ENCODE measurements at regions not wholly inside any gene's neighbourhood (a gene's known extent, or its start where the extent isn't known, plus 50 kb on each side); places are given as distances from the start of the nearest gene placed in this dataset.

- no peaks in the 10 kb centered on the region for H3K4me1 ChIP-seq (ENCODE audit: insufficient read depth, low read length)
Observed at GRCh38 chr5:117504305-117504704, 929.7 kb upstream of the SEMA6A start.

GRCh38 chr5:117497601-117498000 is 923.0 kb upstream of the SEMA6A start:
- Histone ChIP-seq H3K36me3 (ENCODE audit: insufficient read depth, low read length) (no peaks in the 10 kb centered on the region), H3K9ac (ENCODE audit: low read depth, low read length) (no peak overlapping the region)

More at GRCh38 chr5:117504305-117504704, 929.7 kb upstream of the SEMA6A start:
- Histone ChIP-seq H3K9me3 (ENCODE audit: control insufficient read depth, insufficient read depth, low read length) (no peaks in the 10 kb centered on the region), H3K9ac (ENCODE audit: low read depth, low read length) (no peak overlapping the region), H3K36me3 (ENCODE audit: insufficient read depth, low read length) (no peaks in the 10 kb centered on the region)

GRCh38 chr5:117496801-117497200 is 922.2 kb upstream of the SEMA6A start:
- Histone ChIP-seq H3K9me3 (ENCODE audit: control insufficient read depth, insufficient read depth, low read length) (no peaks in the 10 kb centered on the region), H3K9ac (ENCODE audit: low read depth, low read length) (no peak overlapping the region), H3K4me1 (ENCODE audit: insufficient read depth, low read length) (0 out of 2 replicates have a peak, but pooled peaks cover 3% of the 10 kb centered on the region), H3K36me3 (ENCODE audit: insufficient read depth, low read length) (no peaks in the 10 kb centered on the region)

More at GRCh38 chr5:117497601-117498000, 923.0 kb upstream of the SEMA6A start:
- Histone ChIP-seq H3K9me3 (ENCODE audit: control insufficient read depth, insufficient read depth, low read length) (no peaks in the 10 kb centered on the region), H3K4me1 (ENCODE audit: insufficient read depth, low read length) (0 out of 2 replicates have a peak, but pooled peaks cover 3% of the 10 kb centered on the region)

- H3K4me1 ChIP-seq (ENCODE audit: insufficient read depth, low read length), result 0 out of 2 replicates have a peak, but pooled peaks cover 3% of the 10 kb centered on the region
- H3K36me3 ChIP-seq (ENCODE audit: insufficient read depth, low read length), result no peaks in the 10 kb centered on the region
- H3K9me3 ChIP-seq (ENCODE audit: control insufficient read depth, insufficient read depth, low read length), result no peaks in the 10 kb centered on the region
- H3K9ac ChIP-seq (ENCODE audit: low read depth, low read length), result no peak overlapping the region
Observed at GRCh38 chr5:117494188-117494587, 919.6 kb upstream of the SEMA6A start.

GRCh38 chr5:117488976-117489500 is 914.4 kb upstream of the SEMA6A start:
- Histone ChIP-seq H3K9me3 (ENCODE audit: control insufficient read depth, insufficient read depth, low read length) (no peaks in the 10 kb centered on the region), H3K9ac (ENCODE audit: low read depth, low read length) (no peak overlapping the region), H3K4me1 (ENCODE audit: insufficient read depth, low read length) (0 out of 2 replicates have a peak, but pooled peaks cover under 1% of the 10 kb centered on the region), H3K36me3 (ENCODE audit: insufficient read depth, low read length) (no peaks in the 10 kb centered on the region)

GRCh38 chr5:117487556-117487955 is 912.9 kb upstream of the SEMA6A start:
- H3K36me3 ChIP-seq (ENCODE audit: insufficient read depth, low read length), result no peaks in the 10 kb centered on the region
- H3K4me1 ChIP-seq (ENCODE audit: insufficient read depth, low read length), result no peaks in the 10 kb centered on the region
- no peak overlapping the region for H3K9ac ChIP-seq (ENCODE audit: low read depth, low read length)
- no peaks in the 10 kb centered on the region for H3K9me3 ChIP-seq (ENCODE audit: control insufficient read depth, insufficient read depth, low read length)

- H3K36me3 ChIP-seq (ENCODE audit: insufficient read depth, low read length), result no peaks in the 10 kb centered on the region
- no peaks in the 10 kb centered on the region for H3K9me3 ChIP-seq (ENCODE audit: control insufficient read depth, insufficient read depth, low read length)
- H3K9ac ChIP-seq (ENCODE audit: low read depth, low read length), result no peak overlapping the region
- H3K4me1 ChIP-seq (ENCODE audit: insufficient read depth, low read length), result no peaks in the 10 kb centered on the region
Observed at GRCh38 chr5:117486879-117487391, 912.3 kb upstream of the SEMA6A start.

- Histone ChIP-seq H3K36me3 (ENCODE audit: insufficient read depth, low read length) (no peaks in the 10 kb centered on the region), H3K9ac (ENCODE audit: low read depth, low read length) (no peak overlapping the region), H3K4me1 (ENCODE audit: insufficient read depth, low read length) (no peaks in the 10 kb centered on the region), H3K9me3 (ENCODE audit: control insufficient read depth, insufficient read depth, low read length) (no peaks in the 10 kb centered on the region)
Observed at GRCh38 chr5:117486261-117486660, 911.6 kb upstream of the SEMA6A start.

- Histone ChIP-seq H3K9ac (ENCODE audit: low read depth, low read length) (no peak overlapping the region), H3K36me3 (ENCODE audit: insufficient read depth, low read length) (no peaks in the 10 kb centered on the region), H3K9me3 (ENCODE audit: control insufficient read depth, insufficient read depth, low read length) (no peaks in the 10 kb centered on the region; the same call in 1 of the 2 replicates), H3K4me1 (ENCODE audit: insufficient read depth, low read length) (no peaks in the 10 kb centered on the region)
Observed at GRCh38 chr5:117475919-117476318, 901.3 kb upstream of the SEMA6A start.

- Histone ChIP-seq H3K36me3 (ENCODE audit: insufficient read depth, low read length) (no peaks in the 10 kb centered on the region), H3K9ac (ENCODE audit: low read depth, low read length) (no peak overlapping the region), H3K9me3 (ENCODE audit: control insufficient read depth, insufficient read depth, low read length) (no peaks in the 10 kb centered on the region; the same call in 1 of the 2 replicates), H3K4me1 (ENCODE audit: insufficient read depth, low read length) (no peaks in the 10 kb centered on the region)
Observed at GRCh38 chr5:117473165-117473564, 898.5 kb upstream of the SEMA6A start.

- H3K36me3 ChIP-seq (ENCODE audit: insufficient read depth, low read length), result no peaks in the 10 kb centered on the region
- H3K4me1 ChIP-seq (ENCODE audit: insufficient read depth, low read length), result no peaks in the 10 kb centered on the region
- H3K9ac ChIP-seq (ENCODE audit: low read depth, low read length), result no peak overlapping the region
- H3K9me3 ChIP-seq (ENCODE audit: control insufficient read depth, insufficient read depth, low read length), result no peaks in the 10 kb centered on the region
Observed at GRCh38 chr5:117463881-117464570, 889.4 kb upstream of the SEMA6A start.

- H3K9ac ChIP-seq (ENCODE audit: low read depth, low read length), result no peak overlapping the region
- no peaks in the 10 kb centered on the region for H3K36me3 ChIP-seq (ENCODE audit: insufficient read depth, low read length)
- H3K4me1 ChIP-seq (ENCODE audit: insufficient read depth, low read length), result no peaks in the 10 kb centered on the region
Observed at GRCh38 chr5:117461966-117462365, 887.3 kb upstream of the SEMA6A start.

GRCh38 chr5:117461403-117461802 is 886.8 kb upstream of the SEMA6A start:
- Histone ChIP-seq H3K9ac (ENCODE audit: low read depth, low read length) (no peak overlapping the region), H3K4me1 (ENCODE audit: insufficient read depth, low read length) (no peaks in the 10 kb centered on the region), H3K36me3 (ENCODE audit: insufficient read depth, low read length) (no peaks in the 10 kb centered on the region), H3K9me3 (ENCODE audit: control insufficient read depth, insufficient read depth, low read length) (no peaks in the 10 kb centered on the region)

More at GRCh38 chr5:117461966-117462365, 887.3 kb upstream of the SEMA6A start:
- no peaks in the 10 kb centered on the region for H3K9me3 ChIP-seq (ENCODE audit: control insufficient read depth, insufficient read depth, low read length)

- Histone ChIP-seq H3K9me3 (ENCODE audit: control insufficient read depth, insufficient read depth, low read length) (no peaks in the 10 kb centered on the region), H3K4me1 (ENCODE audit: insufficient read depth, low read length) (no peaks in the 10 kb centered on the region), H3K36me3 (ENCODE audit: insufficient read depth, low read length) (no peaks in the 10 kb centered on the region), H3K9ac (ENCODE audit: low read depth, low read length) (no peak overlapping the region)
Observed at GRCh38 chr5:117457656-117458055, 883.0 kb upstream of the SEMA6A start.

GRCh38 chr5:117456866-117457470 is 882.3 kb upstream of the SEMA6A start:
- Histone ChIP-seq H3K36me3 (ENCODE audit: insufficient read depth, low read length) (no peaks in the 10 kb centered on the region), H3K9ac (ENCODE audit: low read depth, low read length) (no peak overlapping the region), H3K4me1 (ENCODE audit: insufficient read depth, low read length) (no peaks in the 10 kb centered on the region), H3K9me3 (ENCODE audit: control insufficient read depth, insufficient read depth, low read length) (no peaks in the 10 kb centered on the region)
